Superior temporal gyrus (tissue), 1 donor: ENCODE measurements at regions not wholly inside any gene's neighbourhood (a gene's known extent, or its start where the extent isn't known, plus 50 kb on each side); places are given as distances from the start of the nearest gene placed in this dataset.
"Not testable (repeated sequence)": the region's sequence is repeated elsewhere in the genome, so short reads cannot be mapped to it uniquely, and the experiment has no call there.

Source experiments
- DNase-seq: peaks from one replicate; pipeline ENCODE4 v3.0.0-alpha.2; 2016; ENCODE audit errors: extremely low spot score

DNA sequence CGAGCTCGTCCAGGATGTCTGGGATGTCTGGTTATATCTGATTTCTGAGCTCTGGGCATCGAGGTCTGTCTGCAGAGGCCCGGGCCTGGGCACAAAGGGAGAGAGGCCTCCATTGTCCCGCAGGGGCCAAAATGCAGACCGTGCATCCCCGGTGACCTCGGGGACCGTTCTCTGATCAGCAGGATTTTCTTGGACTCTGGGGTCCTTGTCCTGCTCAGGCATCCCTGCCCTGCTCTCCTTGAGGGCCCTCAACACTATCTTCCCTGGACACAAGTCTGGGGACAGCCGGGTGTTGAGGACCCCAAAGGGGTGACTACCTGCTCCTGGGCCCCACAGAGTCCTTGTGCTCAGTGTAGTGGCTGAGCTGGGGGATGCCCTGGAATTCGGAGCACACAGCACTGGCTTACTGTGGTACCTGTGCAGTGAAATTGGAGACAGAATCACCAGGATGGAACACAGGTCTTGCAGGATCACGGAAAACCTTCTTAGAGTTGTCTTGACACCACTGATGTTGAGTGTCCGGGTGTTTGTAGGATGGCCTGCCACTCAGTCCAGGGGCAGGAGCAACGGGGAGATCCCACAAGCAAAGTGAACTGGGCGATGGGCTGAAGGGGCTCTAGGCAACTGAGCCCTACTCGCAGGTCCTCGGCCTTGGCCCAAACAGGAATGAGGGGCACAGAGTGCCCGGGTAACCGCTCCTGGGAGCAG, 1369.2 kb downstream of the CDH12 start:
- not testable (repeated sequence) for DNase-seq

DNA sequence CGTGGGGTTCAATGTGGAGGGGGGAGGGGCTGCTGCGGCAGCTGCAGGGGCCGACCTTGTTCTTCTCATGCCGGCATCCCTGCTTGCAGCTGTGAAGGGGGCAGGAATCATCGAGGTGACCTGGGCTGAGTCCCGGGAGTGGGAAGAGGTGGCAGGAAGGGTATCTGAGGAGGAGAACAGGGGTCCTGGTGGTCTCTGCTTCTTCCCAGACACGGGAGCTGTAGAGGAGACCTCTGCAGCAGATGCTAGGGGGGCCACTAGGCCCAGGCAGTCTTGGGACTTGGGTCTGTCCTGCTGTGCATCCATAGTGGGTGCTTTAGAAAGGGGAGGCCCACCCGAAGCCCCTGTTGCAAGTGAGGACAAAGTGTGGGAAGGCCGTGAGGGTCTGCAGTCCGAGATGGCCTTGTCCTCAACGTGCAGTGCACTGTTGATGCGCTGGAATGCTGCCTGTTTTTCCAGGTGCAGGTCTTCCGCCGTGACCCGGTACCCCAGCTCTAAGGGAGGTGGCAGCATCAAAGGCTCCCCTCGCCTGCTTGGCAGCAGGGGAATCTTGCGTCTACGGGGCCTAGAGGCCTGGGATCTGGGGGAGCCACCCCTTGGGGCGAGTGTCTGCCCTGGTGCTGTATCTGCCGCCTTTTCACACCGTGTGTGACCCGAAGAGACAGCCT, 1370.0 kb downstream of the CDH12 start:
- not testable (repeated sequence) for DNase-seq

DNA sequence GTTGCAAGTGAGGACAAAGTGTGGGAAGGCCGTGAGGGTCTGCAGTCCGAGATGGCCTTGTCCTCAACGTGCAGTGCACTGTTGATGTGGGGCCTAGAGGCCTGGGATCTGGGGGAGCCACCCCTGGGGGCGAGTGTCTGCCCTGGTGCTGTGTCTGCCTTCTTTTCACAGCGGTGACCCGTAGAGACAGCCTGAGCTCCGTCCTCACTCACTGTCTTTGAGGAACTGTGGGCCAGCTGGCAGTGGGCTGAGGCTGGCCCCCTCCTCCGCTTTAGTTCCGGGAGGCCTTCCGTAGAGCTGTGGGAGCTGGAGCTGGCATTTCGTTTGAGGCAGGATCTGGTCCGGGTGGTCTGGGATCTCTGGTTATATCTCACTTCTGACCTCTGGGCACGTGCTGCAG, 1370.6 kb downstream of the CDH12 start:
- not testable (repeated sequence) for DNase-seq

DNA sequence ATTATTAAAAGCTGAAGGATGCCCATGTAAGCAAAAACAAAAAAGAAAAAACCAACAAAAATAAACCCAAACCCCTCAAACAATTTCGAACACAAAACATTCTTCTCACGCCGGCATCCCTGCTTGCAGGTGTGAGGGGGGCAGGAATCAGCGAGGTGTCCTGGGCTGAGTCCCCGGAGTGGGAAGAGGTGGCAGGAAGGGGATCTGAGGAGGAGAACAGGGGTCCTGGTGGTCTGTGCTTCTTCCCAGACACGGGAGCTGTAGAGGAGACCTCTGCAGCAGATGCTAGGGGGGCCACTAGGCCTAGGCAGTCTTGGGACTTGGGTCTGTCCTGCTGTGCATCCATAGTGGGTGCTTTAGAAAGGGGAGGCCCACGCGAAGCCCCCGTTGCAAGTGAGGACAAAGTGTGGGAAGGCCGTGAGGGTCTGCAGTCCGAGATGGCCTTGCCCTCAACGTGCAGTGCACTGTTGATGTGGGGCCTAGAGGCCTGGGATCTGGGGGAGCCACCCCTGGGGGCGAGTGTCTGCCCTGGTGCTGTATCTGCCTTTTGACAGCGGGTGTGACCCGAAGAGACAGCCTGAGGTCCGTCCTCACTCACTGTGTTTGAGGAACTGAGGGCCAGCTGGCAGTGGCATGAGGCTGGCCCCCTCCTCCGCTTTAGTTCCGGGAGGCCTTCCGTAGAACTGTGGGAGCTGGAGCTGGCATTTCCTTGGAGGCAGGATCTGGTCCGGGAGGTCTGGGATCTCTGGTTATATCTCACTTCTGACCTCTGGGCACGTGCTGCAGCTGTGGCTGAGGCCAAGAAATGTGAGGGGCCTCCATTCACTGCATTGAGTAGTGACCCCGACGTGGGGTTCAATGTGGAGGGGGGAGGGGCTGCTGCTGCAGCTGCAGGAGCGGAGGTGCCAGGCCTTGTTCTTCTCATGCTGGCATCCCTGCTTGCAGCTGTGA, 1371.5 kb downstream of the CDH12 start:
- DNase-seq, result peak; percentile 49

DNA sequence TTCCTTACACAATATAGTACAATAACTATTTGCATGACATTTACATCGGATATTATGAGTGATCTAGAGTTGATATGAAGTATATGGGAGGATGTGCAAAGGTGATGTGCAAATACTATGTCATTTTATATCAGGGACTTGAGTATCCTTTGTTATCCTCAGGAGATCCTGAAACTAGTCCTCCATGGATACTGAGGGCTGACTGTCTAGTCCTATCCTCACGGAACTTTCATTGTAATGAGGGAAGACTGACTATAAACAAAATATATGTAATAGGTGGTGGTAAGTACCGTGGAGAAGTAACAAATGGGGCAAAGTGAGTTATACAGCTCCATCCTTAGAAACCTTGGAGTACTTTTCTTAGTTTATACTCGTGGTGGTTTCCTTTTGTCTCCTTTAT, 1373.1 kb downstream of the CDH12 start:
- DNase-seq, result not testable (repeated sequence)

DNA sequence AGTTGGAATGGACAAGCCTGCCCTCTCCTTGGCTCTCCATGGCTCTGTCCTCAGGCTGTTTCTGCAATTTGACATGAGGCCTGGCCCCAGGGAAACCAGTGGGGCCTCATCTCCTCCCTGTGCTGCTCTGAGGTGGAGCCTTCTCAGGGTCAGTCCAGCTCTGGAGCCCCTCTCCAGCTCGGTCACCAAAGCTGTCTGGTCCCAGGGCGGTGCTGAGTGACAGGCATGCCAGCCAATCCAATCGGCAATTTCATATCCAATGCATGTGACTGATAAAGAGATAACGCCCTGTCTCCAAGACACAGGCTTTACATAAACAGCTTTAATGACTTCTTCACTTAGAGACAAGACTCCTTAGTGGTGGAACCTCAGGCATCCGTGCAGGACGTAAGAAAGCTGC, 1379.2 kb downstream of the CDH12 start:
- DNase-seq, result not testable (repeated sequence)

DNA sequence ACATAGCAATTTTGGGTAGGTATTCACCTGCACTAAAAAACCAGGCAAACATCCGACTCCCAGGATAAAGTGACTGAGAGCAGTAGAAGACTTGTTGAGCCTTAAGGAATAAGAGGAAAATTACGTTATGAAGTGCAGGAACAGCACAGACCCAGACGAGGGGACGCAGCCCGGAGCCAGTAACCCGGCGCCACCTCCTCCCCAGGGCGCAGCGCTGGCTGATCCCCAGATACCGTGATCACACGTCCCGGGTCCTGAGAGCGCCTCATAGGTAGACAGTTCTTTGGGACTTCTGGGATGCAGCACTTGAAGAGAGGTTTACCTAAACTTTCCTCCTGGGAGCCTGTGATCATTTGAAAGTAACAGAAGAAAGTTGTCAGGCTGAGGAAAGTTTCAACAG, 1379.7 kb downstream of the CDH12 start:
- DNase-seq, result not testable (repeated sequence)

DNA sequence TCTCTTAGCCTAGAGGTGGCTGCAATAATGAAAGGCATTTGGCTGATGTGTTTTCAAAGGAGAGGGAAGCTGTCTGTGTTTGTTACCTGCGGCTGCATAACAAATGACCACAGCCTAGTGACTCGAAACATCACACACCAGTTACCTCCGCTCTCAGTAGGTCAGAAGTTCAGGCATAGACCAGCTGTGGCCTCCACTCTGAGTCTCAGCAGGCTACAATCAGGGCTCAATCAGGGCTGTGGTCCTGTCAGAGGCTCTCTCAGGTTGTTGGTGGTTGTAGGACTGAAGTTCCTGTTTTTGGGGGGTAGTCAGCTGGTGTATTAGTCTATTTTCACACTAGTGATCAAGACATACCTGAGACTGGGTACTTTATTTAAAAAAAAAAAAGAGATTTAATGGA, 1381.5 kb downstream of the CDH12 start:
- not testable (repeated sequence) for DNase-seq

DNA sequence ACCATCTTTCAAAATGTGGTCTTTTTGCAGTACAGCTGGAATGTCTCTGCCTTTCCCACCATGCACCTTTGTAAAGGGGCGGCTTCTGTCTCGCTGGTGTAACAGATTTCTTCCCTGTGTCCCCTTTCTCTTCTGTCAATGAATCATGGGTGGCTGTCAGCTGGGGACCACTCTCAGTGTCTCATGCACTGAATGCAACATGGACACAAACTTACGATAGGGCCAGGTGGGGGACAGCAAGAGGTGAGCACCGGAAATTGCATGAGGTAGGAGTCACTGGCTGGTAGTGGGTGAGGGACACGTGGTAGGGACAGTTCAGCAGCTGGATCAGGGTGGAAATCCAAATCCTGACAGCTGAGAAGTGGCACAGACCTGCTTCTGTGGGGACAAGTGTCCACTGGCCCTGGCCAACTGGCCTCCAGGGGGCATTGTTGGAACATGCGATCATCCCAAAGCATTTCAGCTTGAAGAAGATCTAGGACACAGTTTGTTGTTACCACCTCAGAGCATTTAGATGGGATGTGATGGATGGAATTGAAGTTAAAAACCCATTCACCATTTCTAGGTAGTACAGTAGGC, 1383.5 kb downstream of the CDH12 start:
- peak; percentile 84 for DNase-seq

DNA sequence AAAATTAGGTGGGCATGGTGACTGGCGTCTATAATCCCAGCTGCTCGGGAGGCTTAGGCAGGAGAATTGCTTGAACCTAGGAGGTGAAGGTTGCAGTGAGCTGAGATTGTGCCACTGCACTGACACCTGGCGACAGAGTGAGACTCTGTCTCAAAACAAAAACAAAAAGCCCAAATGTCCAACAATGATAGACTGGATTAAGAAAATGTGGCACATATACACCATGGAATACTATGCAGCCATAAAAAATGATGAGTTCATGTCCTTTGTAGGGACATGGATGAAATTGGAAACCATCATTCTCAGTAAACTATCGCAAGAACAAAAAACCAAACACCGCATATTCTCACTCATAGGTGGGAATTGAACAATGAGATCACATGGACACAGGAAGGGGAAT, 1385.6 kb downstream of the CDH12 start:
- DNase-seq, result not testable (repeated sequence)

DNA sequence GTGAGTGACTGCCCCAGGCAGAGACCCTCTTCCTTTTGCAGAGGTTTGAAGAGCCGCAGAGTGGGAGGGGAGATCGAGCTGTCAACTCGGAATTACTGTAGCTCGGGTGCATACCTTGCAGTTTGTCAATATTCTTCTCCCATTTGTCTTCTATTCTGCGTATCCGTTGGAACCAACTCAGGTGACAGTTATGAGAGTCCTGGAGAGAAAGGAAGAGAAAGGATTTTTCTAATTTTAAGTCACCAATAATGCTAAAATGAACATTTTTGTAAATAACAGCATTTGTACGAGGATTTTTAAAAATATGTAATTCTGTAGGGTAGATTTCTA, 1393.4 kb downstream of the CDH12 start:
- DNase-seq, result not testable (repeated sequence)

DNA sequence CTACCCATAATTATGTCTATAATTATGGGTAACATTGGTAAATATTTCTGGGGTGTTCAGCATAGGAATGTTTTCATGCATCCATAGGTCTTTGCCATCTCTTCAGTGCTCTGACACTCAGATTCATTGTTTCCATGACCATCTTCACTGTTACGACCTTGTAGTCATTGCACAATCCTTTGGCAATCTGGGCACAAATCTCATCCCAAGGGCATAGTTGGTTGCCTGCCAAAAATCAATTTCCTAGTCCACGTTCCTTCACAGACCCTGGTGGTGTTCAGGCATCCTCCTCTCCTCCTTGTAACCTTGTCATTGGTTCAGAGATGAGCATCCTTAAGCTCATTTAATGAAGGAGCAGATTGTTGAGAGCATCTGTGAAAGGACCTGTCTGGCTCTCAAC, 1400.7 kb downstream of the CDH12 start:
- no peak for DNase-seq

DNA sequence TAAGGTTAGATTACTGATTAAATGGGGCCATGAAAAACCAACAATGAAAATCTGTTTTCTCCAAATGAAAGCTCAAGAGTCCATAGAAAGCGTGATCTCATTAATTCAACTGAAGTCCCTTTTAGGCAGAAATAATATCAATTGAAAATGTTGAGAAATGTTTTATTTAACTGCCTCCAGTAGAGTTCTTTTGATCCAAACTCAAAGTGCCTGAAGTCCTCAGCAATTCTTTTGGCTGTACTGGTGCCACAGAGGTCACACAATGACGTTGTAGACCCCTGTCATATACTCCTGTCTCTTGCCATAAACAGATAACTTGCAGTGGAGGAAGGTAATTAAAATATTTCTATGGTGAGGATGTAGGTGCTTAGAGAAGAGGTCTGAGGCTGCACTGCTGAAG, 1420.5 kb downstream of the CDH12 start:
- DNase-seq, result no peak

DNA sequence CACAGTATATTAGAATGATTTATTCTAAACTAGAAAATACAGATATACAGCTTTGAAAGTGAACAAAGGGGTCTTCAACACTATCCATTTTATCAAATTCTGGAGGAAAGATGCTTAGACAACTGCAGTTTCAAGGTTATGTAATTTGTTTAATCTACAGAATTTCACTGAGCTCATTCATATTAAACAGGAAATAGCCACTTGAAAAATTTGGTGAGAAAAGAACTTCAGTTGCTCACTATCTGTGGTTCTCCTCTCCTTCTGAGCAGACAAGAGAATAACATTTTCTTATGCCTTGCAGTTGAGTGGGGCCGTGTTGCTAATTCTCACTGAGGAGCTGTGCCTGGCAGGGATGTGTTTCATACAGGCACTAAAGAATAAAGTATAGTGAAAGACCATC, 1428.2 kb downstream of the CDH12 start:
- DNase-seq, result no peak

DNA sequence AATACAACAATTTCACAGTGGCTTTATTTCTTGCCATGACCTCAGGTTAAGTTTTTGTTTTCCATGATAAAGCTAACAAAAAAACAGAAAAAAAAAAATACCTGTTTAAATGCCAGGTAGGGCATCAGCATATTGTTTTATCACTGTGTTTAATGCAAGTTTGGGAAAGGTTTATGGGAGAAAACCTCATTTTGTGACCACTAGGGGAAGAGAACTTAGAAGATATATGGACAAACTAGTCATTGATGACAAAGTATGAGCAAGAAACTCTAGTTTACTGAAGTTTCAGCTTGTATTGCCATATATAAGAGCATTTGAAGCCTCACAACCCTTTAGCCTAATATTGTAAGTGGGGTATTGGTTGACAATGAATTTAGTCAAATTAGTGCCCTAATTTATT, 1431.4 kb upstream of the CDH18 start:
- no peak for DNase-seq

DNA sequence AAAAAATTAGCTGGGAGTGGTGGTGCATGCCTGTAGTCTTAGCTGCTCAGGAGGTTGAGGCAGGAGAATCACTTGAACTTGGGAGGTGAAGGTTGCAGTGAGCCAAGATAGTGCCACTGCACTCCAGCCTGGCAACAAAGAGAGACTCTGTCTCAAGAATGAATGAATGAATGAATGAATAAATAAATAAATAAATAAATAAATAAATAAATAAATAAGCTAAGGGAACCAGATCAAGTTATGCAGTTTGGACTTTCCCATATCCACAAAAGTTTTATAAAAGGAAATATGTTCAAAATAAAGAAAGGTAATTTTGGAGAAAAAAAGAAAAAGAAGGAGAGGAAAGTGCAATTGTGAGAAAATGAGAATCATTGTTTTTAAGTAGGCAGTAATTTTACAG, 1414.1 kb upstream of the CDH18 start:
- not testable (repeated sequence) for DNase-seq

DNA sequence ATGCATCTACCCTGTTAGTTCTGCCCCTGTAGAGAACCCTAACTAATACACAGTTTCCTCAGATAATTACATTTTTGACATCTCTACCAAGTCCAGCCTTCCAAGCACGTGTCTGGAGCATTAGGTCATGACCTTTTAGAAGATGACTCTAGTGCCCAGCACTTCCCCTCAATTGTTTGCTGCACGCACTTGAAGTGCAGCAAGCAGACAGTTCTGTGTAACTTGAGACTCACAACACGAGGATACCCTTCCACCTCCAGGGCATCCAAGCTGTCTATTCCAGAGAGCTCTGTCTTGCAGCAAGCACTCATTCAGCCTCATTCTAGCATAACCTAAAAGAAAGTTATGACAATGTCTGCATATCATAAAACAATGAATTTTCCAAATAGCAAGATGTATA, 1410.5 kb upstream of the CDH18 start:
- no peak for DNase-seq

DNA sequence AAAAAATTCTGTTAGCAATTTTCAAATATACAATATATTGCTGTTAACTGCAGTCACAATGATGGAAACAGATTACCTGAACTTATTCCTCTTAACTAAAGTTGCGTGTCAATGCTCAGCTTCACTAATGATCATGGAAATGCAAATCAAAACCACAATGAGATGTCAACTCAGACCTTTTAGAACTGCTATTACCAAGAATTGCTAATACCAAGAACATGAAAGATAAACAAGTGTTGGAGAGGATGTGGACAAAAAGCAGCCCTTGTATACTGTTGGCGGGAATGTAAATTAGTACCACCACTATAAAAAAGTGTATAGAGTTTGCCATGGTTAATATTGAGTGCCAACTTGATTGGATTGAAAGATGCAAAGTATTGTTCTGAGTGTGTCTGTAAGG, 1409.7 kb upstream of the CDH18 start:
- DNase-seq, result no peak

DNA sequence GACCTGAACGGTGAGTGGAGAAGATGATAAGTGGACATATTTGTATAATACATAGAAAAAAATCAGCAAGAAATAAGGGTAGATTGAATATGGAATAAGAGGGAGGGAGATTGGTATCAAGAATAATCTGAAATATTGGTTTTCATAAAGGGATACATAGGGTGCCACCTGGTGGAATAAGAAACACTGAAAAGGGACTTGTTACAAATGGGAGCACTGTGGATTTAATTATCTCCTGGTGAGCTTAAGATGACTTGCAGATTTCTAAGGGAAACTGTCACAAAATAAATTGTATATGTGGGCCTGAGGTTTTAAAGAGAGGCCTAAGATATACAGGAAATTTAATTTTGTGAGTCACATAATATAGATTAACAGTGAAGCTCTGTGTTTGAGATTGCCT, 1403.5 kb upstream of the CDH18 start:
- DNase-seq, result no peak

DNA sequence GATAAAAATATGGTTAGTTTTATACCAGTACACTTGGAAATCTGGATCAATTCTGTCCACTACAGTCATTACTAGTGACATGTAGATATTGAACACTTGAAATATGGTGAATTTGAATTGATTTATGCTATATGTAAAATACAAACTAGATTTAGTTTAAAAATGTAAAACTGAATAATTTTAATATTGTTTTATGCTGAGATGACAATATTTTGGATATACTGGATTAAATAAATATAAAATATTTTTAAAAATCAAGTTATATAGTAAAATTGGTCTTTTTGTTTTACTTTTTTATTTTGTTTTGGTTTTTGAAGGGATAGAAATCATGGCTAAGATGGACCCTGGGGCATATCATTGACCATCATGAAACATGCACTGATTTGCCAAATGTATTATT, 1372.8 kb upstream of the CDH18 start:
- DNase-seq, result not testable (repeated sequence)

DNA sequence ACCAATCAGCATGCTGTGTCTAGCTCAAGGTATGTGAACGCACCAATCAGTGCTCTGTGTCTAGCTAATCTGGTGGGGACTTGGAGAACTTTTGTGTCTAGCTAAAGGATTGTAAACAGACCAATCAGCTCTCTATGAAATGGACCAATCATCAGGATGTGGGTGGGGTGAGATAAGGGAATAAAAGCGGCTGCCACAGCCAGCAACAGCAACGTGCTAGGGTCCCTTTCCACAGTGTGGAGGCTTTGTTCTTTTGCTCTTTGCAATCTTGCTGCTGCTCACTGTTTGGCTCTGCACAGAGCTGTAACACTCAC, 1353.9 kb upstream of the CDH18 start:
- not testable (repeated sequence) for DNase-seq

DNA sequence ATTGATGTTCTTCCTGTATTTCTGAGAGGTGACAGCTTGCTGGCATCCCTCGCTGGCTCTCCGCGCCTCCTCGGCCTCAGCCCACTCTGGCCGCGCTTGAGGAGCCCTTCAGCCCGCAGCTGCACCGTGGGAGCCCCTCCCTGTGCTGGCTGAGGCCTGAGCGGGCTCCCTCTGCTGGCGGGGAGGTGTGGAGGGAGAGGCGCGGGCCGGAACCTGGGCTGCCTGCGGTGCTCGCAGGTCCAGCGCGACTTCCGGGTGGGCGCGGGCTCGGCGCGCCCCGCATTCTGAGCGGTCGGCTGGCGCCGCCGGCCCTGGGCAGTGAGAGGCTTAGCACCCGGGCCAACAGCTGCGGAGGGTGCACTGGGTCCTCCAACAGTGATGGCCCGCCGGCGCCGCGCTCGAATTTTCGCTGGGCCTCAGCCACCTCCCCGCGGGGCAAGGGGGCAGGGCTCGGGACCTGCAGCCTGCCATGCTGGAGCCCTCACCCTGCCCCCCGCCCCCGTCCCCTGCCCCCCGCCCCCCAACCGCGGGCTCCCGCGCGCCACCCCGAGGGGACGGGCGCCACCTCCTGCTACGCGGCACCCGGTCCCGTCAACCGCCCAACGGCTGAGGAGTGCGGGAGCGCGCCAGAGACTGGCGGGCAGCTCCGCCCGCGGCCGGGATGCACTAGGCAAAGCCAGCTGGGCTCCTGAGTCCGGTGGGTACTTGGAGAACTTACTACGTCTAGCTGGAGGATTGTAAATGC, 1353.4 kb upstream of the CDH18 start:
- not testable (repeated sequence) for DNase-seq
